ENCODE measurements at regions not wholly inside any gene's neighbourhood (a gene's known extent, or its start where the extent isn't known, plus 50 kb on each side); places are given as distances from the start of the nearest gene placed in this dataset.

- no peak for DNase-seq
These were observed 152.1 kb upstream of the THRB start for GRCh38 chr3:24646790-24647189.

DNA sequence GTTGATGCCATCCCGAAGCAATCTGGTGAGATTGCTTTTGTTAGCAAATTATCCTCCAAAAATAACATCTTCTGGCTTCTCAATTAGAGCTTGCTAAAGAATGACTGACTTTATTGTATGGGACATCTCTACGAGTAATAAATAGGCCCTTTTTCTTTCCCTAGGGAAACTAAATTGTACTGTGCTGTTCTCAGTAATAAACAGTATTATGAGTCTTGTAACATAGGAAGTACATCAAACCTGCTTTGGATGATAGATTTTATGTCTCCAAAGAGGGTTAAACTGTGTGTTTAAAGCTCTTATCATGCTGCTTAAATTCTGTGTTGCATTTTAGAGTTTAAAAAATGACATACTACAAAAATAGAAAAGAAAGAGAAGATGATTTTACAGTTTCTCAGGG lies 153.4 kb upstream of the THRB start:
- DNase-seq, result no peak

DNA sequence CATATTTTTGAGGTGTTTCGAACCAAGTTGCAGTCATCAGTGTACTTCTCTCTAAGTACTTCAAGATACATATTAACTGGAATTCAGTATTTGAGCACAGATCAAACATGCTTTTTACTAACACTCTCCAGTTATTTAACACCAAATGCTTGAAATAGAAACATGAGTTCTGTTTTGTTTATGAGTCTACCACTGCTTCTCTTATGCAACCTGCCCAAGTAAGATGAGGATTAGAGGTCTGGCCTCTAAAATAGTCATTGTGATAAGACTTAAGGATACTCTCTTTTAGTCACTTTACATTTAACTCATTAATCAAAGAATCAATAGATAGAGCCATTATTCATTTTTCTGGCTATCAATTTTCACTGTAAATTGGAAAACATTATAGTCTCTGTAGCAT lies 156.2 kb upstream of the THRB start:
- DNase-seq, result no peak

DNA sequence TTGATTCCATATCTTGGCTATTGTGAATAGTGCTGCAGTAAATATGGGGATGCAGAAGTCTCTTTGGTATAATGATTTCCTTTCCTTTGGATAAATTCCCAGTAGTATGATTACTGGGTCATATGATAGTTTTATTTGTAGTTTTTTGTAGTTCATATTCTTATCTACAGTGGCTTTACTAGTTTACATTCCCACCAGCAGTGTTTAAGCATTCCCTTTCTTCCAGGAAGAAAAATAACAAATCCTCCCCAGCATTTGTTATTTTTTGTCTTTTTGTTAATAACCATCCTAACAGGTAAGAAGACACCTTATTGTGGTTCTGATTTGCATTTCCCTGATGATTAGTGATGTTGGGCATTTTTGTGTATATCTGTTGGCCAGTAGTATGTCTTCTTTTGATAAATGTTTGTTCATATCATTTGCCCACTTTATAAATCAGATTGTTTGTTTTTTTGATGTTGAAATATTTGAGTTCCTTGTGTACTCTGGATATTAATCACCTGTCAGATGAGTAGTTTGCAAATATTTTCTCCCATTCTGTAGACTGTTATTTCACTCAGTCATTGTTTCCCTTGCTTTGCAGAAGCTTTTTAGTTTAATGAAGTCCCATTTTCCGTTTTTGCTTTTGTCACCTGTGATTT lies 163.3 kb upstream of the THRB start:
- no peak for DNase-seq

DNA sequence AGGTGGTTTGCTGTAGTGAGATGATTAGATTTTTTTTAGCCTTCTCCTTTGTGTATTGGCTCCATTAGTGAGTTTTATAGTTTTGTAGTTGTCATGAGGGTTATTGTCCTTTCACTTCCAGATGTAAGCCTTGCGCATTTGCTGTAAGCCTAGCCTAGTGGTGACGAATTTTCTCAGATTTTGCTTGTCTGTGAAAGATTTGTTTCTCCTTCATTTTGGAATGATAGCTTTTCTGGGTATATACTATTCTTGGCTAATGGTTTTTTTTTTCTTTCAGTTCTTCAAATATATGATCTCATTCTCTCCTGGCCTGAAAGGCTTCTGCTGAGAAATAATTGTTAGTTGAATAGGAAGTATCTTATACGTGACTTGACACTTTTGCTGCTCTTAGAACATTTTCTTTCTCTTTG lies 166.5 kb upstream of the THRB start:
- no peak for DNase-seq

DNA sequence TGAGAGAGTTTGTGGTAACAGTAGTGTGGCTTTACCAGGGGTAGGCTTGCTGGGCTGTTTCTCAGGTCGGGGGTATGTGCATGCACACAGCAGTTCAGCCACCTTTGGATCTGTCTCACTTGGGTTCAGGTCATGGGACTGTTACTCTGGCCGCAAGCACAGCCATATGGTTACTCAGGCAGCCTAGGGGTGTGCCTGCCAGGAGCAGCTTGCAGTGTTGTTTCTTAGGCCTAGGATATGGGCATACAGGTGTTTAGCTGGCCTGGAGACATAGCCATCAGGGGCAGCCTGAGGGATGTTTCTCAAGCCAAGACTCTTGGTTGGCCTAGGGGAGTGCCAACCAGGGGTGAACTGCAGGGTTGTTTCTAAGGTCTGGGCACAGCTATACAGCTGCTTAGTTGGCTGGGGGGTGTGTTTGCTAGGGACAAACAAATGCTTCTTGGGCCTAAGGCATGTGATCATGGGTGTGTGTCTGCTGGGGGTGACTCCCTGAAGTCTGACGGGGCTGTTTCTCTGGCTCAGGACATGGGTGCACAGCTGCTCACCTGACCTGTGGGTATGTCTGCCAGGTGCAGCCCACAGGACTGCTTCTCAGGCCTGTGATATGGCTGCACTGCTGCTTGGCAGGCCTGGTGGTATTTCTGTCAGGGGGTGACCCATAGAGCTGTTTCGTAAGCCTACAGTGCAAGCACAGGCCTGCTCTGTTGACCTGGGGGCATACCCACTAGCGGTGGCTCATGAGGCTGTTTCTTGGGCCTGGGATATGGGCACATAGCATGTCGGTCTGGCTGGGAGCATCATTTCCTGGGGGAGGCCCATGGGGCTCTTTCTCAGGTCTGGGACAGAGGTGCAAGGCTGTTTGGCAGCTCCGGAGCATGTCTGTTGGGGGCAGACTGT lies 168.0 kb upstream of the THRB start:
- no peak for DNase-seq

GRCh38 chr3:24663406-24663805 lies 168.8 kb upstream of the THRB start:
- no peak for DNase-seq

- DNase-seq, result no peak
These were observed 173.4 kb upstream of the THRB start for GRCh38 chr3:24668039-24668438.

DNA sequence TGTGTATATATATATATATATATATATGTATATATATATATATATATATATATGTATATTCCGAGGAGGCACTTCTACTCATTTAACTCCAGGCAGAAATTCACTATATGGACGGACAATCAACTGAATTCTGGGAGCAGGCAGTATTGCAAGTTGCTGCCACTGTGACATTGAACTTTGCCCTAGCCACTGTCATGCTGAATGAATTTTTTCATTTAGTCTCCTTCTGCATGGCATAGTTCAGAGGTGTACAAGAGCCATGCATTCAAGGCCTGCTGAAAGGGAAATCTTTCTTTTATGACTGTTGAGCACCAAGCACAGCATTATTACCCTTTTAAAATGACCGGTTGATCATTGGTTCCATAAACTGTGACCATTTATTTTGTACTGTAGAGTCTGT lies 176.2 kb upstream of the THRB start:
- no peak for DNase-seq

GRCh38 chr3:24673596-24673995 lies 178.9 kb upstream of the THRB start:
- no peak for DNase-seq

GRCh38 chr3:24674261-24674660 lies 179.6 kb upstream of the THRB start:
- no peak for DNase-seq

DNA sequence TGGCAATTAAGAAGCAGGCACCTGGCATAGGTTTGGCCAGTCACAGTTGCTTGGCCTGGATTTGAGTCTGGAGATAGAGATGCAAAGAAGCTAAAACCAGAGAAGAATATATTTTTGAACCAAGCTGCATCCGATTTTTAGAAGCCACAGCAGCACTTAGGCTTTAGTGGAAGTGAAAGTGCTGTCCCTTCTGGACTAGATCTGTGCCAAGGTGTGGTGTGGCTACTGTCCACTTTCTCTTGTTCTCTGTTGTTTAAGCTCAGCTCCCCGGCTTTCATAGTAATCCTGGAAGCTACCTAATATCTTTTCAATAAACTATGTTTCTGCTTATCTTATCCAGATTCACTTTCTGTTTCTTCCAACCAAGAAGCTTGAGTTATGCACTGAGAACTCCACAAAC lies 183.4 kb upstream of the THRB start:
- DNase-seq, result no peak

GRCh38 chr3:24678421-24678865 lies 183.8 kb upstream of the THRB start:
- no peak for DNase-seq

GRCh38 chr3:24679429-24679828 lies 184.8 kb upstream of the THRB start:
- no peak for DNase-seq

- DNase-seq, result peak; percentile 18 to 54
These were observed 185.7 kb upstream of the THRB start for GRCh38 chr3:24680214-24680967.

DNA sequence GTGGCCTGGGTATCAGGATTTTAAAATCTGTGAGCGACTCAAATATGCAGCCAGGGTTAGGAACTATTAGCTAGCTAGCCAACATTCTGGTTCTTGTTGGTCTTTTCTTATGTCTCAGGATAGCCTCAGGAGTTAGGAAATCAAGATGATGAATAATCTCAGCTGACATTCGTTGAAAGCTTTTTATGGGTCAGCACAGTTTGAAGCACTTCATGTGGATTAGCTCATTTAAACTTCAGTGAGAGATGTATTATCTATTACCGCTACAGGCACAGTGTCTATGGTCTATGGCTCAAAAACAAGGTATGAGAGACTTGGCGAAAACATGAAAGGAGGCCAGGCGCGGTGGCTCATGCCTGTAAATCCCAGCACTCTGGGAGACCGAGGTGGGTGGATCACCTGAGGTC lies 187.5 kb upstream of the THRB start:
- DNase-seq, result no peak

- no peak for DNase-seq
These were observed 188.4 kb upstream of the THRB start for GRCh38 chr3:24683090-24683489.

DNA sequence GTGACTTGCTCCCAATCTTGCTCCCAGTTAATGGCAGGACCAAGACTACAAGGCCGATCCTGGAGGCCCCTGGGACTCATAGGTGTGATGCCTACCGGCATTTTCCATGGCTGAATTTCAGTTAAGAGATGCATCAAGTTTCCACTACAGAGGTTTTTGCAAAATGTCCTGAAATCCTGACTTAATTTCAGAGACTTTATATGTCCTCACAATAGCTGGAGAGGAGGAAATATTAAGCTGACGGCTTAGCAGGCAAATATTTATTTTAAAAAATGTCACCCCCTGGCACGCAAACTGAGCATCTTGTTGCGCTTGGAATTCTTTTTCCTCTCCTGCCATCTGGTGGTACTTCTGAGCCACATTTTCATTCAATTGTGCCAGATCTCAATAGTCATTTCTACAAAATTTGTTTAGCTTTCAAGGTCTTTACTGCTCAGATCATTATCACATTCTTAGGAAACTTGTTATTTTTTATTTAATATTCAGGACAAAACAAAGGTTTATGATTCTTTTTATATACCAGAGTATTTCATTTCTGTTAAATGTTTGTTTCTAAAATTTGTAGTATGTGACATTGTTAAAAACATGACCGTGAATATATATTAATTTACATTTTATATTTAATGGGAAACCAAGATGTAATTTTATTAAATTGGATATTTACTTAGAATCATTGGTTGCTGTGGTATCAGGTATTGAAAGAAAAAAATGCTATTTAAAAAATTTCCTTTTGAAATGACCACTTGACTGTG lies 189.2 kb upstream of the THRB start:
- DNase-seq, result peak; percentile 15 to 48

GRCh38 chr3:24684506-24685023 lies 189.9 kb upstream of the THRB start:
- peak in 1 of 2 experiments; percentile 28 for DNase-seq

- DNase-seq, result no peak
These were observed 192.2 kb upstream of the THRB start for GRCh38 chr3:24686808-24687207.

DNA sequence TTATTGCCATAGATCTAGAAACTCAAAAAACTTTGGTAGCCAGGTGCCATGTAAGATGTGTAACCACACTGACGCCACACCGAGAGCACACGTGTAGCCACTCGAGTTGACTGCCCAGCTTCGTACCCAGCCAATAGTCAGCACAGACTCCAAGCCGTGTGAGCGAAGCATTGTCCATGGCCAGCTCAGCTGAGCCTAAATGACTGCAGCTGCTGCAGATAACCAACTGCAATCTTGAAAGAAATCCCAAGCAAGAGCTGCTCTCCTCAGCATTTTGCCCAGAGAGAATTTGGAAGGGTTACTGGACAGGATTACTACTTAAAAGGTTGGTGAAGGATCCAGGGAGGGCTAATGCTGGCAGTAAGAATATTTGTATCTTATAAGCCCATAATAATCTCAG lies 193.0 kb upstream of the THRB start:
- DNase-seq, result no peak

DNA sequence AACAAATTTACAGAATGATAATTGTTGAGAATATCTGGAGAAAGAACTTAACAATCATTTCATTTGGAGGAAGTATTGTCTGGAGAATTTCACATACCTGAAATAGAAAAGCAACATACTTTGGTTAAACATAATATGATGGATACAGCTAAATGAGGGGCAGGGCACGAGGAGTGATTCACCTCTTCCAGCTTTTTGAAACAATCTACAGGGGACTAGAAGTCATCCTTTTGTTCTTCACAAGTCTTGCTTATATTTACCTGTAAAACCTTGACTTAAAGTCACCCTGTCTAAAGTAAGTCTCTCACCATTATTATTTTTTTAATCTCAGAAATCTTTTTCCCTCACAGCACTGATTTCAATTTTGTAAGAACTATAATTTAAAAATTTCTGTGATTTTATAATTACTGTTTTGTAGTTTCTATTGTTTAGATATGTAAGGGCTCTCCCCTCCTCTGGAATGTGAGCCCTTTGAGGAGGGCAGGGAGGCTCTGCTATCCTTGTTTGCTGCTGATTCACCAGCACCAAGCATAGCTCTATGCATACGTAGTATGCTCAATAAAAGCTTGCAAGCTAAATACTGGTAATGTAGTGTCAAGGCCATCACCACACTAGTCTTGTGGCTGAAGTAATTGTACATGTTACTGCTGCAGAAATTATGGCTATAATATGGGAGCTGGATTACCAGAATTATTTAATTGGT lies 193.9 kb upstream of the THRB start:
- no peak for DNase-seq
